ENCODE measurements at regions not wholly inside any gene's neighbourhood (a gene's known extent, or its start where the extent isn't known, plus 50 kb on each side); places are given as distances from the start of the nearest gene placed in this dataset.

GRCh38 chr6:2496291-2496690, 250.9 kb upstream of the GMDS start:
- no peak overlapping the region for H3K4me3 ChIP-seq (ENCODE audit: low read length)
- H3K4me2 ChIP-seq (ENCODE audit: low read length): no peak overlapping the region
- H3K36me3 ChIP-seq (ENCODE audit: low read depth, low read length): no peaks in the 10 kb centered on the region
- no peaks in the 10 kb centered on the region for H3K9me3 ChIP-seq (ENCODE audit: low read length)
- TF ChIP-seq EZH2 (IDR thresholded peaks at IDR 0.05; ENCODE audit: low read length, unreplicated experiment) (no peak), EZH2phosphoT487 (IDR thresholded peaks at IDR 0.05; ENCODE audit: borderline replicate concordance, low read length) (no peak), CTCF (conservative IDR thresholded peaks at IDR 0.05; ENCODE audit: low read depth, low read length) (no peak)
- no peak overlapping the region for H2AFZ ChIP-seq (ENCODE audit: low read length)
- H3F3A ChIP-seq (ENCODE audit: low read length, unreplicated experiment): no peaks in the 10 kb centered on the region
- no peaks in the 10 kb centered on the region for H4K20me1 ChIP-seq (ENCODE audit: low read length)
- ChIA-PET CTCF (no interaction called here), POLR2A (ENCODE audit: unreplicated experiment) (no interaction called here)
- H3K27ac ChIP-seq (ENCODE audit: low read length): no peak overlapping the region
- no peak overlapping the region for H3K9ac ChIP-seq (ENCODE audit: low read length)
- intact Hi-C loops (cut with micrococcal nuclease): no loop called here
- peaks cover 22% of the 10 kb centered on the region for H3K4me1 ChIP-seq (ENCODE audit: insufficient read depth, low read length)
- H3K27me3 ChIP-seq (ENCODE audit: low read length): no peaks in the 10 kb centered on the region
- no TSS peak for BruUV-seq (replicated peaks)
- no peaks in the 10 kb centered on the region for H3K79me2 ChIP-seq (ENCODE audit: low read length)
- DNase-seq (no peak), ATAC-seq (no peak)
- H3K9me2 ChIP-seq (replicated peaks; ENCODE audit: low read length): no peaks in the 10 kb centered on the region

DNA sequence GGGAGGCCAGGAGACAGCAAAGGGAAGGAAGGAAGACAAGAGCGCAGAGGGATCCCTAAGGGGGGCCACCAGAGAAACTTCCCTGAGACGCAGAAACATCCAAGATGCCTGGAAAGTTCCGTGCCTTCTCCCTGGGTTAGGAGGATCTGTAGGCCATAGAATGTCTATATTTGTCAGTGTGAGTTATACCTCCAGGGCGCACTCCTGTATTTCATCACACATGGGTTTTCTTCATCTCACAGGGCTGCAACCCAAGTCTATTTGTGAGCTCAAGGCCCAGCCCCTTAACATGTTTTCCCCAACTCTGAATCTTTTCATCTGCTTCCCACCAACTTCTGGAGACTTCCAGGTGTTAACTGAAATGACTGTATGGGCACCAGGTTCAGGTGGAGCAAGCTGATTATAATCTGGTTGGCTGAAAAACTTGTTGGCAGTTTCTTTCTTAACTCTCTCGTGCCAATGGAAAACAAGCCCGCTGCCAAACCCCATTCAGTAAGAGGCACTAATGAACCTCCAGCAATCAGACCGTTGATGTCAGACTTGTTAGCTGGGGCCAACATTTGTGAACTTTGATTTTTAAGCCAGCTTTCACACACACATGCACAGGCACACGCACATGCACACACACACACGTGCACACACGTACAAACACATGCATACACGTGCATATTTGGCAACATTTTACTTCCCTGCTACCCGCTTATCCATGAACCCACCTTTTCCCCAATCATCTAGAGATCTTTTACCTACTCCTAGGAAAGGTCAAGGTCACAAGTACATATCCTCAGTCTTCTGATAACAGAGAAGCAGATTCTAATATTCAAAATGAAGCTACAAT, 247.5 kb upstream of the GMDS start:
- H3K4me1 ChIP-seq (ENCODE audit: insufficient read depth, low read length): peaks cover under 1% of the 10 kb centered on the region; the same call in 1 of the 2 replicates
- no peaks in the 10 kb centered on the region for H3K27me3 ChIP-seq (ENCODE audit: low read length)
- no peak overlapping the region for H3K4me2 ChIP-seq (ENCODE audit: low read length)
- no peaks in the 10 kb centered on the region for H4K20me1 ChIP-seq (ENCODE audit: low read length)
- H3K36me3 ChIP-seq (ENCODE audit: low read depth, low read length): no peaks in the 10 kb centered on the region
- DNase-seq: no peak
- no peak overlapping the region for H3K9ac ChIP-seq (ENCODE audit: low read length)
- intact Hi-C loops (cut with micrococcal nuclease): no loop called here
- no peak for TF ChIP-seq EZH2phosphoT487 (IDR thresholded peaks at IDR 0.05; ENCODE audit: borderline replicate concordance, low read length)
- CTCF ChIA-PET: no interaction called here
- H3K79me2 ChIP-seq (ENCODE audit: low read length): no peaks in the 10 kb centered on the region
- BruUV-seq (replicated peaks): no TSS peak
- ATAC-seq: no peak
- no peak overlapping the region for H3K4me3 ChIP-seq (ENCODE audit: low read length)
- no peaks in the 10 kb centered on the region for H3K9me2 ChIP-seq (replicated peaks; ENCODE audit: low read length)
- POLR2A ChIA-PET (ENCODE audit: unreplicated experiment): no interaction called here
- H3K9me3 ChIP-seq (ENCODE audit: low read length): no peaks in the 10 kb centered on the region
- 0 out of 2 replicates have a peak overlapping the region, but pooled peaks have one; percentile 29 for H2AFZ ChIP-seq (ENCODE audit: low read length)
- H3F3A ChIP-seq (ENCODE audit: low read length, unreplicated experiment): no peaks in the 10 kb centered on the region
- H3K27ac ChIP-seq (ENCODE audit: low read length): no peak overlapping the region

GRCh38 chr6:2491137-2491536, 245.7 kb upstream of the GMDS start:
- ChIA-PET CTCF (no interaction called here), POLR2A (ENCODE audit: unreplicated experiment) (no interaction called here)
- Histone ChIP-seq H3K36me3 (ENCODE audit: low read depth, low read length) (no peaks in the 10 kb centered on the region), H3K4me2 (ENCODE audit: low read length) (no peak overlapping the region), H3K4me1 (ENCODE audit: insufficient read depth, low read length) (no peaks in the 10 kb centered on the region), H3K4me3 (ENCODE audit: low read length) (no peak overlapping the region), H3K27me3 (ENCODE audit: low read length) (no peaks in the 10 kb centered on the region), H3K79me2 (ENCODE audit: low read length) (no peaks in the 10 kb centered on the region), H3F3A (ENCODE audit: low read length, unreplicated experiment) (no peaks in the 10 kb centered on the region), H3K9me2 (replicated peaks; ENCODE audit: low read length) (no peaks in the 10 kb centered on the region), H3K9ac (ENCODE audit: low read length) (no peak overlapping the region), H3K27ac (ENCODE audit: low read length) (no peak overlapping the region), H3K9me3 (ENCODE audit: low read length) (no peaks in the 10 kb centered on the region), H4K20me1 (ENCODE audit: low read length) (no peaks in the 10 kb centered on the region), H2AFZ (ENCODE audit: low read length) (no peak overlapping the region)
- no peak for ATAC-seq
- BruUV-seq (replicated peaks): no TSS peak
- no peak for TF ChIP-seq EZH2phosphoT487 (IDR thresholded peaks at IDR 0.05; ENCODE audit: borderline replicate concordance, low read length)
- no peak for TF ChIP-seq EZH2 (IDR thresholded peaks at IDR 0.05; ENCODE audit: low read length, unreplicated experiment)
- no peak for TF ChIP-seq CTCF (conservative IDR thresholded peaks at IDR 0.05; ENCODE audit: low read depth, low read length)
- DNase-seq: no peak
- intact Hi-C loops (cut with micrococcal nuclease): no loop called here

Measured in PC-3 (cell line).